ENCODE measurements at regions not wholly inside any gene's neighbourhood (a gene's known extent, or its start where the extent isn't known, plus 50 kb on each side); places are given as distances from the start of the nearest gene placed in this dataset.

- DNase-seq, result no peak
These were observed 57.3 kb downstream of the HHEX start for GRCh38 chr10:92747066-92747465.

- DNase-seq, result no peak
These were observed 57.8 kb downstream of the HHEX start for GRCh38 chr10:92747600-92747999.

GRCh38 chr10:92750791-92751533 lies 61.2 kb downstream of the HHEX start:
- DNase-seq, result no peak

- DNase-seq, result no peak
These were observed 61.7 kb downstream of the HHEX start for GRCh38 chr10:92751534-92751811.

- no peak for DNase-seq
These were observed 62.1 kb downstream of the HHEX start for GRCh38 chr10:92751827-92752226.

GRCh38 chr10:92753865-92754264 lies 64.1 kb downstream of the HHEX start:
- DNase-seq, result no peak

GRCh38 chr10:92755725-92756124 lies 66.0 kb downstream of the HHEX start:
- DNase-seq, result no peak

- DNase-seq, result no peak
These were observed 66.7 kb downstream of the HHEX start for GRCh38 chr10:92756201-92757065.

- peak; percentile 57 for DNase-seq
These were observed 67.4 kb downstream of the HHEX start for GRCh38 chr10:92757066-92757710.

GRCh38 chr10:92757711-92758104 lies 68.0 kb downstream of the HHEX start:
- no peak for DNase-seq

- DNase-seq, result no peak
These were observed 68.8 kb downstream of the HHEX start for GRCh38 chr10:92758594-92758993.

- DNase-seq, result no peak
These were observed 70.9 kb downstream of the HHEX start for GRCh38 chr10:92760609-92761008.

GRCh38 chr10:92761571-92761970 lies 71.8 kb downstream of the HHEX start:
- no peak for DNase-seq

GRCh38 chr10:92763634-92764155 lies 73.9 kb downstream of the HHEX start:
- DNase-seq, result no peak

- no peak for DNase-seq
These were observed 76.7 kb downstream of the HHEX start for GRCh38 chr10:92766451-92766850.

GRCh38 chr10:92768104-92768503 lies 78.3 kb downstream of the HHEX start:
- DNase-seq, result no peak

GRCh38 chr10:92773776-92774175 lies 74.5 kb upstream of the EXOC6 start:
- no peak for DNase-seq

- DNase-seq, result no peak
These were observed 70.2 kb upstream of the EXOC6 start for GRCh38 chr10:92778091-92778490.

GRCh38 chr10:92785118-92785517 lies 63.2 kb upstream of the EXOC6 start:
- DNase-seq, result no peak

- DNase-seq, result no peak
These were observed 60.7 kb upstream of the EXOC6 start for GRCh38 chr10:92787557-92788152.

- DNase-seq, result no peak
These were observed 59.3 kb upstream of the EXOC6 start for GRCh38 chr10:92789067-92789466.

GRCh38 chr10:92789786-92790185 lies 58.5 kb upstream of the EXOC6 start:
- no peak for DNase-seq

GRCh38 chr10:92790440-92790839 lies 57.9 kb upstream of the EXOC6 start:
- DNase-seq, result no peak
